ENCODE measurements at regions not wholly inside any gene's neighbourhood (a gene's known extent, or its start where the extent isn't known, plus 50 kb on each side); places are given as distances from the start of the nearest gene placed in this dataset.

GRCh38 chr13:88314496-88314895 lies 643.3 kb downstream of the SLITRK5 start:
- no peak for DNase-seq (ENCODE audit: low read depth)
- TF ChIP-seq CTCF (conservative IDR thresholded peaks at IDR 0.05; ENCODE audit: low read depth, low read length), result no peak
- no peak overlapping the region for H3K4me3 ChIP-seq (ENCODE audit: low read depth, low read length)

GRCh38 chr13:88329066-88329465 lies 657.9 kb downstream of the SLITRK5 start:
- H3K4me3 ChIP-seq (ENCODE audit: low read depth, low read length), result no peak overlapping the region
- no peak for DNase-seq (ENCODE audit: low read depth)
- no peak for TF ChIP-seq CTCF (conservative IDR thresholded peaks at IDR 0.05; ENCODE audit: low read depth, low read length)

GRCh38 chr13:88339271-88339741 lies 668.1 kb downstream of the SLITRK5 start:
- no peak for DNase-seq (ENCODE audit: low read depth)
- no peak for TF ChIP-seq CTCF (conservative IDR thresholded peaks at IDR 0.05; ENCODE audit: low read depth, low read length)
- no peak overlapping the region for H3K4me3 ChIP-seq (ENCODE audit: low read depth, low read length)

- no peak for DNase-seq (ENCODE audit: low read depth)
- H3K4me3 ChIP-seq (ENCODE audit: low read depth, low read length), result no peak overlapping the region
- no peak for TF ChIP-seq CTCF (conservative IDR thresholded peaks at IDR 0.05; ENCODE audit: low read depth, low read length)
These were observed 674.1 kb downstream of the SLITRK5 start for GRCh38 chr13:88345171-88345847.

- no peak for DNase-seq (ENCODE audit: low read depth)
- no peak for TF ChIP-seq CTCF (conservative IDR thresholded peaks at IDR 0.05; ENCODE audit: low read depth, low read length)
These were observed 689.6 kb downstream of the SLITRK5 start for GRCh38 chr13:88360761-88361160.

GRCh38 chr13:88369866-88370265 lies 698.7 kb downstream of the SLITRK5 start:
- H3K4me3 ChIP-seq (ENCODE audit: low read depth, low read length), result no peak overlapping the region
- no peak for TF ChIP-seq CTCF (conservative IDR thresholded peaks at IDR 0.05; ENCODE audit: low read depth, low read length)
- no peak for DNase-seq (ENCODE audit: low read depth)

More at GRCh38 chr13:88360761-88361160, 689.6 kb downstream of the SLITRK5 start:
- no peak overlapping the region for H3K4me3 ChIP-seq (ENCODE audit: low read depth, low read length)

All from epithelial cell of proximal tubule (primary cell).